IMR-90 (cell line): ENCODE measurements at regions not wholly inside any gene's neighbourhood (a gene's known extent, or its start where the extent isn't known, plus 50 kb on each side); places are given as distances from the start of the nearest gene placed in this dataset.

ENCODE experiments used
- BHLHE40 ChIP-seq: fragments of 150-350 bp; IDR thresholded peaks from 2 replicates; pipeline ENCODE4 v1.6.1; 2016; ENCODE audit warnings: mild to moderate bottlenecking, low read depth, low read length
- CTCF ChIP-seq: conservative IDR thresholded peaks from 2 replicates; pipeline ENCODE4 v1.5.1; 2012; ENCODE audit warnings: mild to moderate bottlenecking, low read depth, low read length, improper control_type of control experiment
- POLR2A ChIP-seq: IDR thresholded peaks from 2 replicates; pipeline ENCODE4 v1.6.1; 2012; ENCODE audit warnings: mild to moderate bottlenecking, low read depth, low read length
- RAD21 ChIP-seq: IDR thresholded peaks from 2 replicates; pipeline ENCODE4 v1.6.1; 2012; ENCODE audit warnings: low read length, improper control_type of control experiment
- SMC3 ChIP-seq: fragments of 150-350 bp; IDR thresholded peaks from 2 replicates; pipeline ENCODE4 v1.6.1; 2016; ENCODE audit warnings: low read depth, mild to moderate bottlenecking, antibody characterized with exemption, low read length, moderate library complexity

GRCh38 chr18:67023059-67023458 is 419.2 kb upstream of the CDH19 start:
- no peak for TF ChIP-seq POLR2A
- no peak for TF ChIP-seq CTCF
- no peak for TF ChIP-seq SMC3
- TF ChIP-seq RAD21: no peak
- no peak for TF ChIP-seq BHLHE40
